Stimulated activated CD4-positive, alpha-beta T cell treated with anti-CD3 and anti-CD28 coated beads, Interleukin-4, amount 100 ng/mL, for 24 hours (primary cell): ENCODE measurements at regions not wholly inside any gene's neighbourhood (a gene's known extent, or its start where the extent isn't known, plus 50 kb on each side); places are given as distances from the start of the nearest gene placed in this dataset.
"Not testable (repeated sequence)": the region's sequence is repeated elsewhere in the genome, so short reads cannot be mapped to it uniquely, and the experiment has no call there.

ENCODE experiments used
- DNase-seq: peaks from one replicate; pipeline ENCODE4 v3.0.0-alpha.2; 2020

DNA sequence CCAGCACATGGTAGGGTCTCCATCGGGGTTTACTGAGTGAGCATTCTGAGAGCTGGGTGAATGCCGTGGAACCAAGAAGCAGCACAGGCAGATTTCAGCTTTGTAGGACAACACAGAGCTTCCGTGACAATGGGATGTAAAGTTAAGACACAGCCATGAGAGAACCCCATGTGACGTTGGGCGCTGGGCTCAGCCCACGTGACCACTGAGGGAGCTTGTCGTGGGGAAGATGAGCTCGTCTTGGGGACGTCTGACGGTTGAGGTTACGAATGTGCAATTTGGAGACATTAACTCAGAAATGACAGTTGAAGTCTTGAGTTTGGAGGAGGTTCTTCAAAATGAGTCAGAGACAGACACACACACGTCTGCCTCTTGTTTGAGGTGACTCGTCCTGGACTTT, 51.5 kb upstream of the MUC20 start:
- DNase-seq: peak; percentile 23

DNA sequence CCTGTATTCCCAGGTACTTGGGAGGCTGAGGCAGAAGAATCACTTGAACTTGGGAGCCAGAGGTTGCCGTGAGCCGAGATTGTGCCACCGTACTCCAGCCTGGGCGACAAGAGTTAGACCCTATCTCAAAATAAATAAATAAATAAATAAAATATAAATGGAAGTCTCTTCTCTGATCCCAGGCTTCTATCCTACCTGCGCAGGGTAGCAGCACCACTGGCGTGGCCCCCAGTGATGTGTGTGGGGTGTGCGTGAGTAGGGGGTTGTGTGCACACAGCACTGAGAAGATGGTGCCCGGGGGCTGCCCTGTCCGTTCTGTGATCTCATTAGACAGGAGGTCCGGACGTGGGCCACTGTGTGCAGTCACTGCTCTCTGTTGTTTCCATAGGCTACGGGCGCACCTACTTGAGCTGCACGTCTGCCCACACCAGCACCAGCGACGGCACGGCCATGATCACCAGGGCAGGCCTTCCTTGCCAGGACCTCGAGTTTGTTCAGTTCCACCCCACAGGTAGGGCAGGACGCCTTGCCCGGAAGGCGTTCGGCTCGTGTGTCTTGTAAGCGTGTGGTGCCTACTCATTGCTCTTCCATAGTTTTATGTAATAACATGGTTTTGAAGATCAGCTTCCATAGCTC, 52.5 kb upstream of the MUC20 start:
- DNase-seq: not testable (repeated sequence)

DNA sequence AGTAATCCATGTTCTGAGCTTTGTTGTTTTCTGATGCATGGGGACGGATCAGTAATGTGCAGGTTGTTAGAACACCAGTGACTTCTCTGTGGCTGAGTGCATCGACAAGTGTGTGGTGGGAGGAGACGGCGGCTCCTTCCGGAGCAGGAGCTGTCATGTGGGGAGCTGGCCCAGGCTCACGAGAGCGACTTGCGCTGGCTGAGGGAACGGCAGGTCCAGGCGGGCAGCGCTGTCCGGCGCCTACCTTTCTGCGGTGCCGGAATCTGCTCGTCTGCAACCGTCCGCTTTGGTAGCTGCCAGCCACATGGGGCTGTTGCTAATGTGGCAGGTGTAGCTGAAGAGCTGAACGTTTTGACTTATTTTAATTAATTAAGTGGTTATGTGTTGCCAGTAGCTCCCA, 55.5 kb upstream of the MUC20 start:
- DNase-seq: not testable (repeated sequence)

DNA sequence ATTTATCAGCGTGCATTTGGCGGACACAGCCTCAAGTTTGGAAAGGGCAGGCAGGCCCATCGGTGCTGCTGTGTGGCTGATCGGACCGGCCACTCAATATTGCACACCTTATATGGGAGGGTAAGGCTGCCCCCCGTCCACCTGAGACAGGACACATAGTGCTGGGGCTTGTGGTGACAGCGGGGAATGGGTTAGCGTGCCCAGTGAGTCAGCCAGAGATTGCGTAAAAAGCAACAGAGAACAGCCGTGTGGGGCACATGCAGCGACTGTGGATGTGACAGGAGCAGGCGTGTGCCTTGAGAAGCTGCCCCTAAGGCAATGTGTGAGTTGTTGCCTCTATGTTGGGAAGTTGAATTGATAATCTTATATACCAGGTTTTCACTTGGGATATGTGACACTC, 56.6 kb upstream of the MUC20 start:
- DNase-seq: not testable (repeated sequence)

DNA sequence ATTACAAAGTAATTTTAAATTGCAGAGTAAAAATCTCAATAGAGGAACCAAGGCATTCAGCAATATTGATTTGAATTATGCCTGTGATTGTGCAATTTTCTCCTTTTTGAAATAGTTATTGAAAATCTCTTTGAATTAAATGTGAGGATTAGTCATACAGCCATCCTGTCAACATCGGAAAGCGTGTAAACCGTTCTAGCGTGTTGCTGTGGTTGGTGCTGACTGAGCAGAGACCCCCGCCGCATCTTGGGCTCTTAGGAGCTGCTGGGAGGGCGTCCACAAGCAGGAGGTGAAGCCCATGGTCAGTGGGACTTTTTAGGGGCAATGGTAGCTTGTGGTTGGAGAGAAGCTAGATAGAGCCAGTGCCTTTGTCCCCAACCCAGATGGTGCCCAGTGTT, 61.6 kb upstream of the MUC20 start:
- DNase-seq: not testable (repeated sequence)

DNA sequence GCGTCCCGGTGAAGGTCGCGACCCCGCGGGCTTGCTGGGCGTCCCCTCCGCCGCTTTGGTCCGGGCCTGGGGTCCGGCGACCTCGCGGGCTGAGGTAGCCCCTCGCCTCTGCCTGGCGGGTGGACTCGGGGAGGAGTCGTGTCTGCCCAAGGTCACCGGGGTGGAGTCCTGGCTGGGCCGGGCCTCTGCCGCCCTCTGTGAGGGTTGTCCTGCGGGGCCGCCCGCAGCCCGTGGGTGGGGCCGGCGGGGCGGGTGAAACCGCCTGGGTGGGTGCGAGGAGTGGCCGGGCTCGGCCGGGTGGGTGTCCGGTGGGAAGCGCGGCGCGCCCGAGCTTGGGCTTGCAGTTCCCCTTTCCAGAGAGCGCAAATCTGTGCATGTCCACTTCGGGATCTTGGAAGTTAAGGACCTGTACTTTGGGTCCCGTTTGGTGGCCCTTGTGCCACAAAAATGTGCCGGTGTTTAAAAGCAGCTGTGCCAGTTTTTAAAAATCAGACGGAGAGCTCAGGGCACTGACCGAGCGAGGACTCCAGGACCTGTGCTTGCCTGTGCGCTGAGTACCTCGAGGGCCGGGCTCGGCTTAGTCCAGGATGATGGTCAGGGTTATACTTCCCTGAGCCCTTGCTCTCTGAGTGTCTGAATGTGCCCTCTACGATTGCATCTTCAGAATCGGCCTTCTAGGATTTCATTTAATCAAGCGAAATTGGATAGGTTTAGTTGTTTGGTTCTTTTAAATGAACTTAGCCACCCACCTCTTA, 62.2 kb upstream of the MUC20 start:
- not testable (repeated sequence) for DNase-seq

DNA sequence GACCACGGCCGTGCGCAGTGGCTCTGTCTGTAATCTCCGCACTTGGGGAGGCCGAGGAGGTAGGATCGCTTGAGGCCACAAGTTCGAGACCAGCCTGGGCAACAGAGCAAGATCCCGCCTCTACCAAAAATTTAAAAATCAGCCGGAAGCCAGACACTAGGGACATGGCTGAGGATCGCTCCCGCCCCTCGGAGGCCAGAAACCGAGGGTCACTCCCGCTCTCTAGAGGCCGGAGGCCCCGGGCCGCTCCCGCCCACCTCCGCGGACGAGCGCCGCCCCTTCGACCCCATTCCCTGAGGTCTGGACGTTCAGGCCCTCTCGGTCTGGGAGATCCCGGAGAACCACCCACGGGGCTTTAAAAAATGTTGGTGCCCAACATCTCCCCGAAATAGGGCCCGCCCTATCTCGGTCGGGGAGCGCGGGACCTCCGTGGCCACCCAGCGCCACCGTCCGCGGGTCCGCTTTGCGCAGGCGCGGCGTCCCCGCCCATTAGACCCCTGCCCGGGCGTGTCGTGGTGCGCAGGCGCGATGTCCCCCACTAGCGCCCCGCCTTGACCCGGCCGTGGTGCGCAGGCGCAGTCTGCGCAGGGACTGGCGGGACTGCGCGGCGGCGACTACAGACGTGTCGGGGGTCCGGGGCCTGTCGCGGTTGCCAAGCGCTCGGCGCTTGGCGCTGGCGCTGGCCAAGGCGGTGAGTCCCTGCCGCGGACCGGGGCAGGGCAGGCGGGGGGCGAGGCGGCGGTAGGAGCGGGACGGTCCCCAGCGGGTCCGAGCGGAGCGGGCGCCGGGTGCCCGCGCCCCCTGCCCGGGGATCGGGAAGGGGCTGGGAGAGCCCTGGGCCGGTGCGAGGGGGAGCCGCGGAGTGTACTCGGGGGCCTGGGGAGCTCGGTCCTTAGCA, 63.1 kb upstream of the MUC20 start:
- peak; percentile 91 for DNase-seq

DNA sequence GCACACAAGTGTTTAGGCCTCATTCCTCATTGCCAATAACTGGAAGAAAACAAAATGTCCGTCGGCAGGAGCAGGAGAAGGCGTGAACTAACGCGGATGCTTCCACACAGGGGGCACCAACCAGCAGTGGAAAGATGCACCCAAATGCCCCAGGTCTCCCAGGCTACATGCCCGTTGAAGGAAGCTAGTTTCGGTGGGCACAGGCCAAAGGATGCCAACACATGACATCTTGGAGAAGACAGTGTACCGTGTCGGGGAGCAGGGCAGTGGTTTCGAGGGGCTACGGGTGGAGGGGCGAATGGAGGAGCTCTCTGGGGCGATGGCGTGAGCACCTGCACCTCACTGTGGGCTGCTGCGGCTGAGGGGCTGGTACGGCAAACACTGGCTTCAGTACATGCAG, 64.7 kb upstream of the MUC20 start:
- DNase-seq: not testable (repeated sequence)

DNA sequence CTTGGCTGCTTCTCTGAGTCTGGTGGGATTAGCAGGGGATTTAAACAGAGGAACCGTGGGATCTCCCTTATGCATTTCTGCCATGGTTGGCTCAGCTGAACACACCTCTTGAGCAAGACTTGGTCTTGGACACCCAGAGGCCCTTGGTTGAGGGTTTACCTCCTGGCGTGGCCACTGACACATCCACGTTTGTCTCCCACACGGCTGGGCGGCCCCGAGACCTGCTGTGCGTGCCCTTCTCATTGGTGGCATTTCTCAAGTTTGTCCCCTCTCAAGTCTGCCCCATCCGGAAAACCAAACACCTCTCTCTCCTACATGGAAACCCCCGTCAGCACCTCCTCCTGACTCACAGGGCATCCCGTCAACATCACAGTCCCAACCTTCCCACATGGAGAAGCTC, 66.0 kb upstream of the MUC20 start:
- not testable (repeated sequence) for DNase-seq

DNA sequence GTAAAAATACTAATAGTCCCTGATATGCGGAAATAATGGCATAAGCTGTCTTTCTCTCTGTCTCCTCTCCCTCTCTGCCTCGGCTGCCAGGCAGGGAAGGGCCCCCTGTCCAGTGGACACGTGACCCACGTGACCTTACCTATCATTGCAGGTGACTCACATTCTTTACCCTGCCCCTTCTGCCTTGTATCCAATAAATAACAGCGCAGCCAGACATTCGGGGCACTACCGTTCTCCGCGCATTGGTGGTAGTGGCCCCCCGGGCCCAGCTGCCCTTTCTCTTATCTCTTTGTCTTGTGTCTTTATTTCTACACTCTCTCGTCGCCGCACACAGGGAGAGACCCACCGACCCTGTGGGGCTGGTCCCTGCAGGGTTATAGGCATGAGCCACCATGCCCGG, 66.6 kb upstream of the MUC20 start:
- DNase-seq: not testable (repeated sequence)

DNA sequence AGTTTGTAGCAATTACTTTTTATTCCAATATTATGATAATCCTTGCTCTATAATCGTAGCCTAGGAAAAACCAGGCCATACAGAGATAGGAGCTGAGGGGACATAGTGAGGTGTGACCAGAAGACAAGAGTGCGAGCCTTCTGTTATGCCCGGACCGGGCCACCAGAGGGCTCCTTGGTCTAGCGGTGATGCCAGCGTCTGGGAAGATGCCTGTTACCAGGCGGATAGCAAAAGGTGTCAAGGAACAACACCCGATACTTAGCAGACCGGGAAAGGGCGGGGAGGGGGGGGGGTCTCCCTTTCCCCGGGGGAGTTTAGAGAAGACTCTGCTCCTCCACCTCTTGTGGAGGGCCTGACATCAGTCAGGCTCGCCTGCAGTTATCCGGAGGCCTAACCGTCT, 67.1 kb upstream of the MUC20 start:
- DNase-seq: not testable (repeated sequence)

DNA sequence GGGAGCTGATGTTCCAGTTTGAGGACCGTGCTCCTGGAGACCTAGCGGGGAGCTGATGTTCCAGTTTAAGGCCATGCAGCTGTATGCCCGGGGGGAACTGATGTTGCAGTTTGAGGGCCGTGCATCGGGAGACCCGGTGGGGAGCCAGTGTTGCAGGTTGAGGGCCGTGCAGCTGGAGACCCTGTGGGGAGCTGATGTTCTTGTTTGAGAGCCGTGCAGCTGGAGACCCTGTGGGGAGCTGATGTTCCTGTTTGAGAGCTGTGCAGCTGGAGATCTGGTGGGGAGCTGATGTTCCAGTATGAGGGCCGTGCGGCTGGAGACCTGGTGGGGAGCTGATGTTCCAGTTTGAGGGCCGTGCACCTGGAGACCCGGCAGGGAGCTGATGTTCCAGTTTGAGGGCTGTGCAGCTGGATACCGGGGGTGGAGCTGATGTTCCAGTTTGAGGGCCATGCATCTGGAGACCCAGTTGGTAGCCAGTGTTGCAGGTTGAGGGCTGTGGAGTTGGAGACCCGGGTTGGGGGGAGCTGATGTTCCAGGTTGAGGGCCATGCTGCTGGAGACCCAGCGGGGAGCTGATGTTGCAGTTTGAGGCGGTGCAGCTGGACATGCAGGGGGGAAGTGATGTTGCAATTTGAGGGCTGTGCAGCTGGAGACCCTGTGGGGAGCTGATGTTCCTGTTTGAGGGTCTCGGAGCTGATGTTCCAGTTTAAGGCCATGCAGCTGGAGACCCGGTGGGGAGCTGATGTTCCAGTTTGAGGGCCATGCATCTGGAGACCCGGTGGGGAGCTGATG, 64.4 kb upstream of the APOD start:
- not testable (repeated sequence) for DNase-seq

DNA sequence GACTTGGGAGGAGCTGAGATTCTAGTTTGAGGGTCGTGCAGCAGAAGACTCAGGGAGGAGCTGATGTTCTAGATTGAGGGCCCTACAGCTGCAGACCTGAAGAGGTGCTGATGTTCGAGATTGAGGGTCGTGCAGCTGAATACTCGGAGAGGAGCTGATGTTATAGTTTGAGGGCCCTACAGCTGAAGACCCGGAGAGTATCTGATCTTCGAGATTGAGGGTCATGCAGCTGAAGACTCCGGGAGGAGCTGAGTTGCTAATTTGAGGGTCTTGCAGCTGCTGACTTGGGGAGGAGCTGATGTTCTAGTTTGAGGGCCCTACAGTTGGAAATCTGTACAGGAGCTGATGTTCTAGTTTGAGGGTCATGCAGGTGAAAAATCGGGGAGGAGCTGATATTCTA, 62.1 kb upstream of the APOD start:
- not testable (repeated sequence) for DNase-seq

DNA sequence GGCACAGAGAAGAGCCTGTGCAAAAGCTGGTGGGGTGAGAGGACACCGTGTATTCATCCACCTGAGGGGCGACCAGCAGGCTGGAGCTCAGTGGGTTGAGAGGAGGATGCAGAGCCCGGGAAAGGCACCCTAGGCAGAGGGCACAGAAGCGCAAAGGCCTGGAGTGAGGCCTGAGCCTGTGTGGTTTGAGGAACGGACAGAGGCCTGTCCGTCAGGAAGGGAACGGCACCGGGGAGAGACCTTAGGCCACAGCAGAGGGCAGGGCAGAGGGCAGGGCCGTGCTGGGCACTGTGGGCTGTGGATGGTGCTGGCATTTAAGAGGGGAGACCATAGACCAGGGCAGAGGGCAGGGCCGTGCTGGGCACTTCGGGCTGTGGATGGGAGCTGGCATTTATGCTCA, 59.5 kb upstream of the APOD start:
- DNase-seq: not testable (repeated sequence)

DNA sequence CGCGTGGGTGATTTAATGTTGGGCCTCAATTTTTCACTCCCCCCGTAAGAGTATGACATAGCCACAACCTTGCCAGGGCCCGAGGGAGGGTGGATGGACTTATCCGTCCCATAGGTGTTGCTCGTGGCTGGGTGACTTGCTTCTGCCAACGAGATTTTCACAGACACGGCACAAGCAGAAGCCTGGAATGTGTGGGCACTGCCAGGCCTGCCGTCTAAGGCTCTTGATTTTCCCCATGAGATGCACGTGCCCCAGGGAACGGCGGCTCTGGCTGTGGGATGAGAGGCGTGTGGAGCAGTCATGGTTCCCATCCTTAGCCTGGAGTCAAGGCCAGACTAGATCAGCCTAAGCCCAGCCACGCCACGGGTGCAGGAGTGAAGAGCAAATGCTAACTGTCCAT, 58.6 kb upstream of the APOD start:
- DNase-seq: not testable (repeated sequence)

DNA sequence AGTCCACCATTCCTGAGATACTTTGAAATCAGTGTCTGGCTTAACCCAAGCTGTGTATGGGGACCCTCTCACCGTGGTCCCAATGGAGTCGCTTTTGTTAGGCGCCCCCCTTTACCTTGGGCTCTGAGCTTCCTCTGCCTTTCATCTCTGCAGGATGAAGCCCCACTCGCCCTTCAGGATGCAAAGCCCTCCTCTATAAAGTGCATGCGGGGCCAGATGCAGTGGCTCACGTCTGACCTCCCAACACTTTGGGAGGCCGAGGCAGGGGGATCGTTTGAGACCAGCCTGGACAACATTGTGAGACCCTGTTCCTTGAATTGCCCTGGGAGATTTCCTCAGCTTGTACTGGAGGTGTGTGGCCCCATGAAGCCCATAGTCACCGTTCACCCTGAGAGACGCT, 54.7 kb upstream of the APOD start:
- not testable (repeated sequence) for DNase-seq

DNA sequence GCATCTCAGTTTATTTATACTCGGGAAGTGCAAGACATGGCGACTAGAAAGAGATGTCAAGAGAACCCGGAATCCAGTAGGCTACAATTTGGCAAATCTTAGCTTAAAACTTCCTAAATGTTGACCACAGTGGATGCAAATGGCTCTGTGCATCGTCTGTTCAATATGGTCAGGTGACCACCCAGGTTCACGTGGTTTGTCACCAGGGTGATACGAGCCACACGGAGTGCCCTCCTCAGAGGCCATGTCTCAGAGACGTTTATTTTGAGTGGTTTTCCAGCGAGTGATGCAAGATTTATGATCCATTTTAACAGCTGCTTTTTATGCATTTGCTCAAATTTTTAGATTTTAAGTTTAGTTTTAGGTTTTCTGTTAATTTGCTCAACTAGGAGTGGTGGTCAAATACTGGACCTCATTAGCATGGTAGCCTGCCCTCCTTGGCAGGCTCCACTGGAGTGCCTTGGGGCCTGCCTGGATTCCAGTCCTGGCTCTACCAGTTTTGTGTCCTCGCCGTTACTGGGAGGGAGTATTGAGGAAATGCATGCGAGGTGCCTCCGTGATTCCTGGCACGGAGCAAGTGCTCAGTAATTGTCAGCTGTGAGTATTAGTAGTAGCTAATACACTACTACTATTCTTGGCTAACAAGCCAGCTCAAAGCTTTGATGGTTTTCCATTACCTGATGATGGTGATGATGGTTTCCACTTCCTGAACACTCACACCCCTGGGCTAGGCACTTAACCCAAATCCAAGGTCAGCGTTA, 53.9 kb upstream of the APOD start:
- not testable (repeated sequence) for DNase-seq

DNA sequence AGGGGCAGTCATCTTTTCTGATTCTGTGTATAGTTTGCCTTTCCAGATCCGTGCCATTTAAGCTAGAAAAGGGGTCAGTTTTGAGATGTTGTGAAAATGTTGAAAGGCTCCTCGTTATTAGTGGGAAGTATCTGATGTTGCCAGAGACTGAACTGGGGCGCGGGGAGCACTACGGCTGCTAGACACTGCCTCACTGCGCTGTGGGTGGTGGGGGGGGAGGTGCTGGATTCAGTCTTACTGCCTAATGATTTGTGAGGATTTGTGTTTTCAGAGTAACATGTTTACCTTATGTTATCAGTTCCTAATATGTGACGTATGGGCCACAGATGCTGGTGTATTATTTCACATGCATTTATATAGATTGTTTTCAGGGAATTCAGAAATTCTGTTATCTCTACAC, 53.3 kb upstream of the APOD start:
- DNase-seq: not testable (repeated sequence)

DNA sequence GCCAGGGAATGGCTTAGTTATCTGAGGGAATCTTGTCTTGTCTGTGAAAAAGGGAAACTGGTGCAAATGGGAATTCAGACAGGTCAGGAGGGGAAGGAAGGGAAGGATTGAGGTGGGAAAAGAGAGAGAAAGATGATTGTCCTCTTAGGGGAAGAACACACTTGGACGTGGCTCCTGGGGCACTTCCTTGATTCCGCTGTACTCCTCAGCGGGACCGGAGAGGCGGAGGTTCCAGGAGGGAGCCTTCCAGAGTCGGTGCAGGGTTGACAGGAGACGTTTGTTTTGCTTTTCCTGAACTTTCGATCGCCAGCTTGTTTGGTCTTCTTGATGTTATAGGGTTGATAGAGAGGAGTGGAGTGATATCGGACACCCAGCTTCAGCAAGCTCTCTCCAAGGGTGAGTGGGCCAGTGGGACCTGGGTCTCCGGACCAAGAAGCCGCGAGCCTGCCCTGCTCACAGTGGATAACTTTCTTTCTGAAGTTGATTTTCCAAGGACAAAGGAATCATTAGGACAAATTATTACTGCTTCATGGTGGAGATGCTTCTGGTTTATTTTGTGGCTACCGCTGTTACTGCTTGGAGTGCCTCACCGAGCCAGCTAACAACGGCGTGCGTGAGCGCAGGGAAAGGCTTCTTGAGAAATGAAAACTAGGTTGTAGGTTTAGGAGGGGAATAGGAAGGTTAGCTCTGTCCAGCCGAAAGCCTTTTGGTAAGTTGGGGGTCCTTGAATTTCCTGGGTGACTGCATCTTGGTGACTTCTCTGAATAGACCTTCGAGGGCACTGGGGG, 52.4 kb upstream of the APOD start:
- DNase-seq: not testable (repeated sequence)

DNA sequence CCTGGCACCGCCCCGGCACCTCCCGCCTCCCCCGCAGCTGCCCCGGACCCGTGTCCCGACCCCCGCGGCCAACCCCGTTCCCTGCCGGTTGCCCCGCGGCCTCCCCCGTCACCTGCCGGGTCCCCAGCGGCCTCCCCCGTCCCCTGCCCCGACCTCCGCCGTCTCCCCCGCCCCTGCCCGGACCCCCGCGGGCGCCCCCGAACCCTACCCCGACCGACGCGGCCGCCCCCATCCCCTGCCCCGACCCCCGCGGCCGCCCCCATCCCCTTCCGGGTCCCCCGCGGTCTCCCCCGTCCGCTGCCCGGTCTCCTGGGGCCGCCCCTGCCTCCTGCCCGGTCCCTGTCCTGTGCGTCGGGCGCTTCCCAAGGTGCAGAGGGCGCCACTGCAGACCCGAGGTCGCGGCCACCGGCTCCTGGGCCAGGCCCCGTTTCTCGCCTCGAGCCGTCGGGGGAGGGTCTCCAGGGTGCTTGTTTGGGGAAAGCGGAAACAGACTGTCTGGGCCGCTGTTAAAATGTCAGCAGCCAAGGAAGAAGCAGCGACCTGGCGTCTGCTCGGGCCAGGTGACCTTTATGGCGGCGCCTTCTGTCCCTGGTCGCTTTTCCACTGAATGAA, 51.6 kb upstream of the APOD start:
- not testable (repeated sequence) for DNase-seq
